GM12878 (cell line): ENCODE measurements at regions not wholly inside any gene's neighbourhood (a gene's known extent, or its start where the extent isn't known, plus 50 kb on each side); places are given as distances from the start of the nearest gene placed in this dataset.

Experiments
- ATAC-seq: fragments of 200-7000 bp; cut with Tn5 transposase; 3 replicates; pipeline ENCODE4 v1.9.1; 2020; ENCODE audit warnings: mild to moderate bottlenecking, moderate library complexity
- BruUV-seq: library from RNA; stranded (reverse); fragments of 400-500 nt; replicated peaks from 2 replicates; lab custom pipeline; 2021; lab: Mats Ljungman, UMichigan
- CTCF ChIA-PET: fragments of 300-600 bp; sonication (Branson Sonifier 250); formaldehyde crosslinking; extraction: SDS; loops from one replicate; lab custom pipeline; 2021; ENCODE audit warnings: inconsistent platforms; lab: Yijun Ruan, JAX
- POLR2A ChIA-PET: fragments of 350-600 bp; formaldehyde crosslinking; extraction: SDS; loops from one replicate; lab custom pipeline; 2021; ENCODE audit warnings: inconsistent platforms; lab: Charles Lee
- RAD21 ChIA-PET: fragments of 300-600 bp; sonication (Branson Sonifier 250); formaldehyde crosslinking; loops from one replicate; lab custom pipeline; 2023; ENCODE audit warnings: antibody characterized with exemption; ENCODE audit not compliant: unreplicated experiment; lab: Charles Lee
- SMC1A ChIA-PET: fragments of 300-600 bp; sonication (Branson Sonifier 250); formaldehyde crosslinking; loops from one replicate; lab custom pipeline; 2023; ENCODE audit not compliant: unreplicated experiment, uncharacterized antibody; lab: Charles Lee
- DNase-seq: peaks from one replicate; pipeline ENCODE4 v3.0.0-alpha.2; 2011; ENCODE audit warnings: low read depth, low spot score
- FAIRE-seq: peaks from 3 replicates; lab custom pipeline; 2011; peaks lifted over from hg19 to GRCh38; lab: Jason Lieb, UNC
- H2AFZ ChIP-seq: 2 replicates; pipeline ENCODE4 v1.6.0; 2011; ENCODE audit warnings: low read depth, low read length, control low read depth; ENCODE audit not compliant: control insufficient read depth
- H3K27ac ChIP-seq: 2 replicates; pipeline ENCODE4 v1.5.1; 2011; ENCODE audit warnings: control low read depth; ENCODE audit not compliant: control insufficient read depth, insufficient read depth
- H3K27me3 ChIP-seq, 2 experiments: replicated peaks in 1 of 2; 2 replicates each; pipeline versions ENCODE4 v1.6.0 to v1.6.1; 2011; ENCODE audit warnings: low read length in 1 of 2; ENCODE audit not compliant: control insufficient read depth in 2 of 2, insufficient read depth in 2 of 2
- H3K36me3 ChIP-seq, 2 experiments: 2 replicates each; pipeline ENCODE4 v1.5.1; 2011; ENCODE audit warnings: low read length in 1 of 2; ENCODE audit not compliant: control insufficient read depth in 2 of 2, insufficient read depth in 2 of 2
- H3K4me1 ChIP-seq: 2 replicates; pipeline ENCODE4 v1.6.1; 2011; ENCODE audit warnings: mild to moderate bottlenecking, low read length, moderate library complexity, mixed read lengths; ENCODE audit not compliant: control insufficient read depth, insufficient read depth
- H3K4me2 ChIP-seq: 2 replicates; pipeline ENCODE4 v1.6.0; 2011; ENCODE audit warnings: control low read depth; ENCODE audit not compliant: control insufficient read depth, insufficient read depth
- H3K4me3 ChIP-seq: fragments of 200-600 bp; sonication (generic); 2 replicates; pipeline ENCODE4 v1.5.1; 2016
- H3K79me2 ChIP-seq: 2 replicates; pipeline ENCODE4 v1.6.0; 2011; ENCODE audit warnings: low read length; ENCODE audit not compliant: control insufficient read depth, insufficient read depth
- H3K9ac ChIP-seq: 2 replicates; pipeline ENCODE4 v1.8.0; 2011; ENCODE audit warnings: low read length, control low read depth, mixed read lengths; ENCODE audit not compliant: control insufficient read depth, insufficient read depth
- H3K9me3 ChIP-seq: replicated peaks from 3 replicates; pipeline ENCODE4 v1.5.1; 2011; ENCODE audit warnings: mild to moderate bottlenecking, low read length; ENCODE audit not compliant: control insufficient read depth, insufficient read depth
- H4K20me1 ChIP-seq: 2 replicates; pipeline ENCODE4 v1.6.0; 2011; ENCODE audit not compliant: control insufficient read depth, insufficient read depth
- GABPA ChIP-seq: IDR thresholded peaks from 2 replicates; pipeline ENCODE4 v1.6.1; 2014; ENCODE audit warnings: antibody characterized with exemption, low read depth, mild to moderate bottlenecking, inconsistent platforms
- IRF5 ChIP-seq: fragments of 450-650 bp; IDR thresholded peaks from 2 replicates; pipeline ENCODE4 v1.6.1; 2017; ENCODE audit warnings: borderline replicate concordance
- JUNB ChIP-seq: IDR thresholded peaks from 2 replicates; pipeline ENCODE4 v1.6.1; 2016; ENCODE audit warnings: antibody characterized with exemption, mild to moderate bottlenecking
- KDM1A ChIP-seq: fragments of 200-600 bp; sonication (generic); IDR thresholded peaks from 2 replicates; pipeline ENCODE4 v1.6.1; 2016; ENCODE audit warnings: borderline replicate concordance
- SREBF2 ChIP-seq: IDR thresholded peaks from 2 replicates; pipeline ENCODE4 v1.6.1; 2012; ENCODE audit warnings: mild to moderate bottlenecking, low read length
- ZNF622 ChIP-seq: fragments of 450-650 bp; IDR thresholded peaks from 2 replicates; pipeline ENCODE4 v1.6.1; 2017; ENCODE audit warnings: mild to moderate bottlenecking, inconsistent platforms
- WGBS: methylation state at CpG from one replicate; pipeline ENCODE4 v1.1.6; 2016; ENCODE audit warnings: low lambda C conversion rate; ENCODE audit not compliant: insufficient replicate concordance, insufficient coverage; ENCODE audit errors: missing lambda C conversion rate; 5-methylcytosine and 5-hydroxymethylcytosine counted together
- in situ Hi-C: fragments of 300-500 bp; cut with MboI; formaldehyde crosslinking; loops from 9 replicates; pipeline ENCODE4 v1.14.3; 2018; ENCODE audit warnings: mixed read lengths
- intact Hi-C: fragments of 100-400 bp; cut with micrococcal nuclease; formaldehyde crosslinking; loops from one replicate; pipeline ENCODE4 v1.14.2; 2022; ENCODE audit not compliant: unreplicated experiment

GRCh38 chr1:234999513-234999940, 129.1 kb downstream of the TOMM20 start:
- Histone ChIP-seq H3K9ac (no peak overlapping the region), H3K4me1 (peaks cover 15% of the 10 kb centered on the region), H3K27ac (no peak overlapping the region), H3K4me2 (no peak overlapping the region), H2AFZ (no peak overlapping the region), H3K27me3 (no peaks in the 10 kb centered on the region), H3K9me3 (no peaks in the 10 kb centered on the region; the same call in 2 of the 3 replicates), H3K4me3 (no peak overlapping the region), H3K36me3 (no peaks in the 10 kb centered on the region), H3K79me2 (no peaks in the 10 kb centered on the region), H4K20me1 (no peaks in the 10 kb centered on the region)
- TF ChIP-seq KDM1A (no peak), GABPA (no peak)
- ChIA-PET POLR2A (no interaction called here), SMC1A (no interaction called here), RAD21 (no interaction called here), CTCF (no interaction called here)
- ATAC-seq (no peak), DNase-seq (no peak), FAIRE-seq (no peak)
- in situ Hi-C loops (no loop called here), intact Hi-C loops (no loop called here)
- WGBS, result 97% methylated on average over 10 of the region's 10 CpGs
- BruUV-seq, result no TSS peak

DNA sequence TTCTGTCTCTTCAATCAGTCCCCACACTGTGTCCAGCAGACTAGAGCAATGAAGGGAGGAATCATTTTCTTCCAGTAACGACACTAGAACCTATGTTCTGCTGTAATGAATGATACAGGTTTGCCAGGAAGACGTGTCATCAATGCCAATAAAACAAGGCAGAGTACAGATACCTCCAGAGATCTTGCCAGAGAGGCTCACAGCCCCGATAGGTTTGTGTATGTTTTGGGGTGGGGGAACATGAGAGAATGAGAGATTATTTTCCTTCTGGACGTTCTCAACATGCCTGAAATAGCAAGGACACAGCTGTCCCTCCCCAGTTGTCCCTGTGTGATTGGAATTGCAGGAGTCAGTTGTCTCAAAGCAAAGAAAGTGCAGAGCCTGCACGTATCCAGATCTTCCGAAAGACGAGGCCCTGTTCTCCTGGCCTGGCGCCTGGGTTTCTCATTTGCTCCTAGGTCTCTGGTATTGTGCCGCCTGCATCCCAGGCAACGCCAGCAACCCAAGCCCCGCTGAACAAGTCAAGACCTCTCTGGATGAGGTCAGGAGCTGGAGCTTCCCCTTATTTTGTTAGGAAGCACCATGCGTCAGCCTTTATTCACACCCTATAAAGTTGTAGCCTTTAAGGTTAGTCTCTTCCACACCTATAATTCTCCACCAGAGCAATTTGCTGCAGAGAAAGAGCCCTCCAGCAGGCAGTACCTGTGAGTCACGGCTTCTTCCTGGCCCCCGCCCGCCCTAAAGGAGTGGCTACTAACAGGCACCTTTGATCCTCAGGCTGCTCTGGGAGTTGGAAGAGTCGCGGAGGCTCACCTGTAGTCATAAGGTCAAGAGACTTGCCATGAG, 130.5 kb downstream of the TOMM20 start:
- no peak overlapping the region for H3K4me2 ChIP-seq
- FAIRE-seq, result no peak
- BruUV-seq, result no TSS peak
- ChIA-PET RAD21 (no interaction called here), POLR2A (no interaction called here), SMC1A (interaction anchor here (0.5 to 0.8 kb wide), 2 partner anchors 13 to 181 kb away, joined by 3 read pairs; no protein-coding TSS in a partner anchor), CTCF (no interaction called here)
- WGBS, result 87% methylated on average over 17 of the region's 17 CpGs
- H3K79me2 ChIP-seq, result no peaks in the 10 kb centered on the region
- no peak overlapping the region for H3K4me3 ChIP-seq
- no peaks in the 10 kb centered on the region for H3K9me3 ChIP-seq
- H3K36me3 ChIP-seq, result no peaks in the 10 kb centered on the region
- no peak overlapping the region for H3K9ac ChIP-seq
- H4K20me1 ChIP-seq, result no peaks in the 10 kb centered on the region
- DNase-seq, result no peak
- TF ChIP-seq JUNB (no peak), ZNF622 (no peak), IRF5 (no peak), SREBF2 (no peak)
- in situ Hi-C loops, result no loop called here
- no peaks in the 10 kb centered on the region for H3K27me3 ChIP-seq
- no peak for ATAC-seq
- H3K27ac ChIP-seq, result no peak overlapping the region
- peaks cover 7% of the 10 kb centered on the region for H3K4me1 ChIP-seq
- H2AFZ ChIP-seq, result no peak overlapping the region
- intact Hi-C loops, result no loop called here
